ENCODE measurements at regions not wholly inside any gene's neighbourhood (a gene's known extent, or its start where the extent isn't known, plus 50 kb on each side); places are given as distances from the start of the nearest gene placed in this dataset.
"Not testable (repeated sequence)": the region's sequence is repeated elsewhere in the genome, so short reads cannot be mapped to it uniquely, and the experiment has no call there.

DNA sequence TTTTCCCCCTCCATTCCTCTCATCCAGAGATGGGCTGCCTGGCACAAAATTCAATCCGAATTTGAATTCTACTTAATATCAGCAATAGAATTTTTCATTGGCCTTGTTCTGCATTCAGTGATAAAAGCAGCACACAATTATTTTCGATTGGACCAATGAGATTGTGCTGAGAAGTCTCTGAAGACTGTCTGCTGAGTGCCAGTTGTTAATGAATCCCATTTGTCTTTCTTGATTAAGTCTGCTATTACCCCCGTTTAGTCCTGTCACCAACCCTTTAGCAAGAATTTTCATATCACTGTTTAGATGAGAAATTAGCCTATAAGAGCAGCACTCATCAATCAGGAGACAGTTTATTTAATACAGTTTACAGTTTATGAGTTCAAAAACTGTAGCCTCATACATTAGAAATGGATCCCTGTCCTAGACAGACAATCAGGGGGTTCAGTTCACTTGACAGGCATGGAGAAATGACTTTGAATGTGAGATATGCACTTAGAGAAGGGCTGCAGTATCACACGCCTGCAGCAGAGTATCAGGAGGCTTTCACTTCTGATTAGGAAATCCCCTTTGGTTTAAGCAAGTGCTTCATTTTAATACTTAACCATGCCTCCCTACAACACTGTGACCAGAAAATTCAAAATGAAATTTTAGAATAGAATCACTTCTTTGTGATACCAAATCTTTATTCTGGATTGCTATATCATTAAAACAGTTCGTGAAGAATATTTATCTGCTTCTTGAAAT lies 304.7 kb upstream of the PTBP2 start:
- DNase-seq (ENCODE audit: low read depth in 3 of 3): no peak

DNA sequence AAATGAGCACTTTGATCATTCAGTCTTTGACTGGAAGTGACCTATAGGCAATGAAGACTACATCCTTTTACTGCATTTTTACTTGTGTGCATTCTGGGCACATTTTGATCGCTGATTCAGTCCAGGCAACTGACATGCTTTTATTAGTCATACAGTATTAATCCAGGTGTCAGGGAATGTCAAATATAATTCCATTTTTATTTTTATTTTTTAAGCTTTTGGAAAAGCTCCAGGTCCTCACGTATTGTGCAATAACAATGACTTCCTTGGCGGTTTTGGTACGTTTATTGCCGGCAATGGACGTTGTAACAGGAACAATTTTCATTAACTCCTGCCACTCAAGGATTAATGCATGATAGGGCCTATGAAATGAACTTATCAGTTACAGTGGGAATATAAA lies 302.6 kb upstream of the PTBP2 start:
- DNase-seq (ENCODE audit: low read depth in 3 of 3): no peak

DNA sequence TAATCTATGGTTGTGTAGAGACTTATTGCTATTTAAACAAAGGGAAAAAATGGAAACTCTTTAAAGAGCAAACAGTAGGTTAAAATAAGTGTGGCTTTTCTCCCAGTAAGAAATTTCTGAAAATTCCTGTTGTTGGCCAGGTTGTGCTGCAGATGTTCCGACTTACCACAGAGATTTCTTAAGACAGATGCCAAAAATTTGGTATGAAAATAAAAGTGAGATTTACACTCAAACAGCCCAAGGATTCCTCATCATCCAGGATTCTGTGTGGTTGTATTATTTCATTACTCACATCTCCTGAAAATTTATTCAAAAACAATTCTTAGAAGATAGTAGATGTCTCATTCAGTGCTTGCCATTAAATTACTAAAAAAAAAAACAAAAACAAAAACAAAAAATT lies 296.7 kb upstream of the PTBP2 start:
- no peak for DNase-seq (ENCODE audit: low read depth in 3 of 3)

DNA sequence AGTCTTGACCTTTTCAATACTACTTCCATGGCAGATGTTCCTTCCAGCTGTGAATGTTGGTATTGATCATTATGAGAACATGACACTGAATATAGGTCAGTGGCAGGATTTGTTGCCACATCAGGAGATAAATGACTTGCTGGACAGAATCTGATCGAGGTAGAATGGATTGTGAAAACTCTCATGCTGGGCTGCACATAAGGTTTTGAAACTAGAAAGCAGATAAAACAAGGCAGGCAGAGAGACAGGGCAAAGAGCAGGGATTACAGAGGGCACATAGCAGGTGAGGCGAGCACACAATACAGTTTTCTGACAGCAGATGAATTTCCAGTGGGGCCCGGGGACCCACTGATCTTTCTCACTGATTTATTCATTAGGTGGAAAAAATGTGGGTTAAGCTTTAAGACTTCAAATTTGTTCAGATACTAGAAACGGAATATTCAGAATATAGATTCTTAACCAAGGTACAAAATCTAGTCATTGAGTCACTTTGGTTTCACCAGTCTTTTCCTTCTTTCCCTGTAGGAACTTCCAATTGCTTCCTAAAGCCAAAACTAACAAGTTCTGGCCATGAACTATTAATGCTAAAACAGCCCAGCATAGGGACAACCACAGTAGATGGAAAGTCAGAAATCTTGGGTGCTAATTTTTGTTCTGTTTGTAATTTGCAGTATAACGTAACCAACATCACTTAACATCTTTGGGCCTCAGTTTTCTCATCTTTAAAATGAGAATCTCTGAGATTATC lies 296.0 kb upstream of the PTBP2 start:
- DNase-seq (ENCODE audit: low read depth in 3 of 3): no peak

DNA sequence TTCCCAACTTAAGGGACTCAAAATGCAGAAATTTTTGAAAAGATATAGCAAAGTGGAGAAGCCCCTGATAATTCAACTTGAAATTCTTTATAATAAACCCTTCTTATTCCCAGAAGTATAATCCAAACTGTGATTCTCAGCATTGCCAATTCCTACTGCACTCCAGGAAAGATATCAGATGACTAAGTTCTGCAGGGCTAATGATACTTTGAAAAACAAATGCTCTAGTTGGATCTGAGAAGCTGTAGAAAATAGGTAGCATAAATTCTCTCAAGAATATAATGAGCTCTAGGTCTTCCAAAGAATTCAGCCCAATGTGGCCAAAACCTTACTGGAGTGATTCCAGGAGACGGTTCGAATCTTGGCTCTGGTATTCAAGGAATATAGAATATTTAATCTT lies 294.0 kb upstream of the PTBP2 start:
- no peak for DNase-seq (ENCODE audit: low read depth in 3 of 3)

DNA sequence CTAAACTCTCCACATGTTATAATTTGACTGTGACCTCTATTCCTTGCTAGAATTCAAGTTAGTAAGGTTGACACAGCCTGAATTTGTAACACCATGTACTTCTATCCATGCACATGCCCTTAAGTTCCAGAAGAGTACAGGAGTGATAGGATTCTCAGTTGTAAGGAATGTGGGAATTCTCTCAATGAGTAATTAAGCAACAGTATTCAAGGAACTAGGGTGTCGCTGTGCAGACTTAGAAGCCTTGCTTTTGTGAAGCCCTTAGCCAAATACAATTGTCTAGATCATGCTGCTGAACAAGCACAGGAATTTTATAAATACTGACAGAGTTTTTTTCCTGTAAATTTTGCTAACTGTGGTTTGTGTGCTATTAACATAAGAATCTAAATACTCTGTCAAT lies 276.3 kb upstream of the PTBP2 start:
- DNase-seq (ENCODE audit: low read depth in 3 of 3): no peak

DNA sequence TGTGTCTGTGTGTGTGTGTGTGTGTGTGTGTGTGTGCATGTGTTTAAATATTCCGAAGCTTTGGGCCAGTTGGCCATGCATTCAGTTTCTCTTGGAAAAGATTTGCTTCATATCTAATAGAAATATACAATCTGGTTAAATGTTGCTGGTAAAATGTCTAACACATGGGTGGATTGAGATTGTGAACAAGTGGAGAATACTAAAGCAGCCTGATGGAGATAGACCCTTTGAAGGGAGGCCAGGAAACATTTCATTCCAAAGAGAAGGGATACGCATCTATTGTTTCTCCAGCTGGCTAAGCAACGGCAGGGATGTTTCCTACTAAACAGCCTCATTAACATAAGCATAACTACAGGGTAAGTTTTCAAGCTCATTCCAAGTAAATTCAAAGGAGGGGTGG lies 257.5 kb upstream of the PTBP2 start:
- no peak for DNase-seq (ENCODE audit: low read depth in 3 of 3)

DNA sequence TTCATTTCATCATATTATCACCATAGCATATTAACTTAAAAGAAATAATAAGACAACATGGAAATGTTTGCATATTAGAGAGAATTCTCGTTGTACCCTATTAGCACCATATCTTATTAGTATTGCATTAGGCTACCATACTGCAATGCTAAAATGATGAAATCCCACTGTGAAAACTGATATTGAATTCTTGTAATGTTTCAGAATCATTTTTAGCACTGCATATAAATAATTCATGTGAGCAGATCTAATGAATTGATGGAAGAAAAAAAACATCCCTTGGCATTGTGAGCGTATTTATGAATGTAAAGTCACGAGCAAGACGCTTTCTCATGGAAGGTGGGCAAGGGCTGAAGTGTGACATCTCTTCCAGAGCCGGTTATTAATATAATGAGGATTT lies 257.1 kb upstream of the PTBP2 start:
- no peak for DNase-seq (ENCODE audit: low read depth in 3 of 3)

DNA sequence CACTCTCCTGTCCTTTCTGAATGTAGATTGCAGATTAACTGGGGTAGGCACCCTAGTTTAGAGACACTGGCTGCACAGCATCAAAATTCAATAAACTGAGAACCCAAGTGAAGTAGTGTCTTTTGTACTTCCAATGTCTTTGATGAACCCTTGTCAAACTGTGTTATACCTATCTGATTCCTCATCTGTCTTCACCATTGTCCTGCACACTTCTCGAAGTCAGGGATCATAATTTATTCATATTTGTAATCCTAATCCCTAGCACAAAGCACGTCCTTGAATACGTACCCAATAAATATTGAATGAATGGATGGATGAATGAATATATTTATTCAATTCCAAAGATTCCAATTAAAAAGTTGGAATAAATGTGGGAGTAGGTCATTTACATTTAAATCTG lies 256.6 kb upstream of the PTBP2 start:
- DNase-seq (ENCODE audit: low read depth in 3 of 3): no peak

DNA sequence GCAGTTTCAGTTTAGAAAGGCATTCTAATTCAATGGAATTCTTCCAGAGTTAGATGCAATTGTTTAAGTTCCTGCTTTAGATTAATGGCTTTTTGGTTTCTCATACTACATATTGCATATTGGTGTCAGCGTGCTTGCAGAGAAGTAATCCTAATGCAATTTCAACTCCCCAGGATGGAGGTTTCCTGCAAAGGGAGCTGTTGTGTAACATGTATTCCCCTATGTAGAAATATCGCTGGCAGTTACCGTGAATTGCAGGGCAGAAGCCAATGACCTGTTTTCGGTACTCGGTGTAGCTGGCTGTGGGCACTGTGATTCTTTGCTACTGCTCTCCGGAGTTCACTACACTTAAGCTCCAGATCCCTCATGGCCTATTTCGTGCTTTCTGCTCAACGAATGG lies 256.1 kb upstream of the PTBP2 start:
- DNase-seq (ENCODE audit: low read depth in 3 of 3): no peak

DNA sequence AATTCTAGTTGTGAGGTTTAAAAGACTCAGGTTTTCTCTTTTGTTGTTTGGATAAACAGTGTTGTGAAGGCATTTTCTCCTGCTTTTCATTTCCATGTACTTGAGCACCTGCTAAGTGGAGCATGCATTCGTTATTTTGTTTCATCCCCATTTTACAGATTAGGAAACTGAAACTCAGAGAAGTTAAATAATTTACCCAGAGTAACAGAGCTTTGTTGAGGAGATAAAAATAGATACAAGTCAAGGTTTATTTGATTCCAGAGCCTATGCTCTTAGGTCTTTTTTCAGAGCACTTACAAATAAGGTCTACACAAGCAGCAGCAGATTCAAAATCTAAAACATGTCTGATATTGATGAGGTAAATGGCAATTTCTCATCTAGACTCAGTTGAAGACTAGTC lies 254.7 kb upstream of the PTBP2 start:
- DNase-seq (ENCODE audit: low read depth in 3 of 3): no peak

DNA sequence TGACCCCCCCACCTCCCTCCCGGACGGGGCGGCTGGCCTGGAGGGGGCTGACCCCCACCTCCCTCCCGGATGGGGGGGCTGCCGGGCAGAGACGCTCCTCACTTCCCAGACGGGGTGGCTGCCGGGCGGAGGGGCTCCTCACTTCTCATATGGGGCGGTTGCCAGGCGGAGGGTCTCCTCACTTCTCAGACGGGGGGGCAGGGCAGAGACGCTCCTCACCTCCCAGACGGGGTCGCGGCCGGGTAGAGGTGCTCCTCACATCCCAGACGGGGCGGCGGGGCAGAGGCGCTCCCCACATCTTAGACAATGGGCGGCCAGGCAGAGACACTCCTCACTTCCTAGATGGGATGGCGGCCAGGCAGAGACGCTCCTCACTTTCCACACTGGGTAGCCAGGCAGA lies 251.9 kb upstream of the PTBP2 start:
- not testable (repeated sequence) for DNase-seq (ENCODE audit: low read depth in 3 of 3)

DNA sequence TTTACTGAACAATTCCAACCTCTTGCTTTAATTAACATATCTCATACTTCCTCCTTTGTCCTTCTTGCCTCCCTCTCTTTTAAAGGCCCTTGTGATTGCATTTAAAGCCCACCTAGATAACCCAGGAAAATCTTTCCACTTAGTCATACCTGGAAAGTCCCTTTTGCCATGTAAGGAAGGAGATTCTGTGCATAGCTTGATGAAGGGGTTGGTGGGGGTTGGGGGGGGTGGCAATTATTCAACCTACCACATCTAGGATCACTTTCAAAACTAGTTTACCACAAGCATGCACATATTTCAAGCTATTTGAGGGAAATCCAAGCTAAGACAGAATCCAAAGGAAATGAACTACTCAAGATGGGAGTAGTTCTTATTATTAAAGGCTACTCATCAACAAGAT lies 249.1 kb upstream of the PTBP2 start:
- DNase-seq (ENCODE audit: low read depth in 3 of 3): no peak

DNA sequence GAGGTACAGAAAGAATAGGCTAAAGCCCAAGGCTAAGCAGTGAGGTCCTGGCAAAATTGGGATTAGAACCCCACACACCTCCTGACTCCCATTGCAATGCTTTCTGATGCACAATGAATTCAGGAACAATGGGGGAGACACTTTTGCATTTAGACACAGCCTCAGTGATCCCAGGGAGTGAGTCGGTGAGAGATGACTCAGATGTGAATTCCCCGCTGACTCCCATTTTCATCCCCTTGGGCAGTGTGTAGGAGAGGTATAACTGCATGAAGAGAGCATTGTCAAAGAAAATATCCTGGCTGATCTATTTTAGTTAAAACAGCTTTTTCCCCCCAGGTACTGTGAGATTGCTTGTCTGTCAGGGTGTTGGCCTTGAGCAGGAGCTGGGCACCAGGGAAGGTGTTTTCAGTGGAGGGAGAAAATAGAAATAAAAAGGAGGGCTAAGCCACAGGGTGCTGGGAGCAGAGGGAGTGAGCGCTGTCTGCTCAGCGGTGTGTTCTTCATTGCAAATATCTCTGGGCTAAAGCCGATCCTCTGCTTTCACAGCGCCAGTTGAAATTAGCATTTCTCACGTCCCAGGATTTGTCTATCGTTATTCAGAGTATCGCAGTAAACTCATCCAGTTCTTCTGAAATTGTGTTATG lies 247.7 kb upstream of the PTBP2 start:
- DNase-seq (ENCODE audit: low read depth in 3 of 3): no peak

DNA sequence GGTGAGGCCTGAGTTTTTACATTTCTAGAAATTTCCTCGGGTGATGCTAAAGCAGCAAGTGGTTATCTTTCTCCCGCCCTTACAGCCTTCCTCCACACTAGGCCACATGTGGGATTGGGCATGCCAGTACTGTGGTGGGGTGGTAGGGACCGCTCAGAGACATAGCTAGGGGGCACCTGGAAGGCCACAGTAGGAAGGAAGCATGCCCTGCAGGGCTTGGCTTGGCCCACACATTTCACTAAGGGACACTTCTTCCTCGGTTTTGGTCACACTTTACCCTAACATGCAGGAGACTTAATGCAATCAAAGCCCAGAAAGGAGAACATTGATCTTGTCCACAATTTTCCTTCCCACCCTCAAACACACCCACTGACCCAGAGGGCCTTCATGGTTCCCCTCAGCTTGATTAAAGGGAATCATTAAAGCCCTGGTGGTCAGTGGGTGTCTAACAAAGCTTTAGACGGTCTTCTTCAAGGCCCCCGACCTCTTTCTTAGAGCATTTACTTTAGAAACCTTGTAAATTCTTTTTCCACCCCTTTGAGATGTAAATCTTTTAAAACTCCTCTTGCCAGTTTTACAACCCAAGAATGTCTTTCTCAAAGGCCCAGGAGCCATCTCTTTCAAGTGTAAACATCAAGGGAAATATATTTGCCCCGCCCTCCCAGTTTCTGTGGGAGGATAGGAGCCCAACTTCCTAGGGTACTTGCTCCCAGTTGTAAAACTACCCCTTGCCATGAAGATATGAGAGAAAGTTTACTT lies 246.4 kb upstream of the PTBP2 start:
- DNase-seq (ENCODE audit: low read depth in 3 of 3): no peak

DNA sequence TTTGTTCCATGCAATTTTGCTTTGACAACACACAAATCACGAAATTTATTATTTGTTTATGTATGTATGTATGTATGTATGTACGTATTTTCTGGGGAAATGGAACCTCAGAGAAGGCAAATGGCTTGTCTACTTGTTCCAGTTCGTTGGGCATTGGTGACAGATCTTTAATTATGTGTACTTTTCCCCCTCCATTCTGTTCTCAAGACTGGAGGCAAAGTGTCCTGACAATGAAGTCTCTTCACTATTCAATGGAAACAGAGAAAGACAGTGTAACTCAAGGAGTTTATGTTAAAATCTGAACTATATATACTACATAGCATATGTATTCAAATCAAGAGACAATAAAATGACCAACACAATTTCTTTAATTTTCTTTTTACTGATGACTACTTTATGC lies 245.7 kb upstream of the PTBP2 start:
- DNase-seq (ENCODE audit: low read depth in 3 of 3): no peak

DNA sequence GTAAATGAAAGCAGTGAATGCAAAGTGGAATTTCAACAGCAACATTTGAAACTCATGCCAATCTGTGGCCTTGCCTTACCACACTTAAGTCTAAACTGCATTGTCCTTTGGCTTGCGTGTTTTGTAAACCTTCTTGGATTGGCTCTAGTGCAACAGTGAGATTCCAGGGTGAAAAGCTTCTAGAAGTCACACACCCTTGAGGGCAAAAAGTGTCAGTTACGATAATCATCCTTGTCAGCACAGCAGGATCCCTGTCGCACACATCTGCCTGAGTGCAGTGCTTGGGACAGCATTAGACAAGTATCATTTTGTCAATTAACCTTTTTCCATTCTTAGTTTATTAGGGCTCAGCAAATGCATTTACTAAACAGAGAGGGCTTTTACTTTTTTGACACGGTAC lies 243.4 kb upstream of the PTBP2 start:
- no peak for DNase-seq (ENCODE audit: low read depth in 3 of 3)

DNA sequence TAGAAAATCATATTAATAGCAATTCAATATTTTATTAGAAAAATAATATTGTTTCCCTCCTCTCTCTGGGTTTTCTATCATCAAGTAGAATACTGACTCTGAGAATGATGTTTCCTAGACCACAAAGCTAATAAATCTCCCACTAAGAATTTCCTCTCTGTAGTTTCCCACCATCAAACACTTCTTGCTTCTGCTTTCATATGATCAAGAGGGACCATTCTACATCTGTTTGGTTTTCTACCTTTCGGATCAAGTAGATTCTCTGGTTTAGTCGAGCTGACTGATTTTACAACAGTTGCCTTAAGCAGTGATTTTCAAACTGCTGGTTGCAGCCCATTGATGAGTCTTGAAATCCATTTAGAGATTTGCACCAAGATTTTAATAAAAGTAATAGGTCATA lies 240.2 kb upstream of the PTBP2 start:
- DNase-seq (ENCODE audit: low read depth in 3 of 3): no peak

DNA sequence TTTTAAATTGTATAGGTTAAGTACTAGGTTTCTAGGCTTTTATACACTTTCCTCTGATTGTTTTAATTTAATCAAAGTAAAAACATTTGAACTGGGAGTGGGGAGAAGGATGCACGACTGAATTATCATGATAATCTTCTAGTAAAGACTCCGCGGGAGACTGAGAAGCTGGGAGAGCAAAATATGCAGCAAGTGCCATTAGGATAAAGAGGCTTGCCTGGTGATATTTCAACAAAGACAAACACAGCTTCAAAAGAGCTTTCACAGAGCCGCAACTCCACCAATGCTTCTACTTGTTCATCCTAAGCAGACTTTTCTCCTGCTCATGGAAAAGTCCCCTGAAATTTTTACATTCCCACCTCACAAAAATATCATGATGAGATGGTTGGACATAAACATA lies 239.0 kb upstream of the PTBP2 start:
- DNase-seq (ENCODE audit: low read depth in 3 of 3): no peak

DNA sequence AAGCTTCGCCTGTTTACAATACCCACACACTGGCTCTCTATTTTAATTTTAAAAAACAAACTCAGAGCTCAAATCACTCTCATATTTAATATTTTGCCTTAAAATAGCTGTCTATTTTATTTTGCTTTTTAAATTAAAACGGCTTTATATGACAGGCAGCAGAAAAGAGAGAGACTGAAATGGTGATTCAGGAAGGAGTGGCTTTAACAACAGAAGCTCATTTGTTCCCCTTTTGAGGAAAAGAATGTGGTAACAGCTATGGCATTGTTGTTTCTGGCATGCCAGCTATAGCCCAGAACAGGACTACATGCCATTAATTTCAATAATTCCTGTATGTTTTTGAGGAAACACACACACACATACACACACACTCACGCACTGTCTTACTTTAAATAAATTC lies 234.2 kb upstream of the PTBP2 start:
- no peak for DNase-seq (ENCODE audit: low read depth in 3 of 3)

DNA sequence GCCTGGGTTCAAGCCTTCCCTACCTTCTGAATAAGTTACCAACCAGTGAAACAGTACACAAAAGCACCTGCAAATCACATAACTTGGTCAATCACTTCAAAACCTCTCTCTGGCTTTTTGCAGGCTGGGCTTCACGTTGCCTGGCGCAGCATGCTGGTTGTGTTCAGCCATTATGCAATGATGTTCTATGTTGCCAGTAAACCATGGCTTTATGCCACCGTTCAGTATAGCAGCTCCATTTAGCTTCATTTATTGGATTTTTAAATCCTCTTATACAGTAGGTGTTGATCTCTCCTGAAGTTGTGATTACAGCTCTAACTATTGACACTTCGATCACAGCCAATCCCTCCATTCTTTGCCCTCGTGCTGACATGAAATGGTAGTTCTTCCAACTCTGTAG lies 233.6 kb upstream of the PTBP2 start:
- no peak for DNase-seq (ENCODE audit: low read depth in 3 of 3)

DNA sequence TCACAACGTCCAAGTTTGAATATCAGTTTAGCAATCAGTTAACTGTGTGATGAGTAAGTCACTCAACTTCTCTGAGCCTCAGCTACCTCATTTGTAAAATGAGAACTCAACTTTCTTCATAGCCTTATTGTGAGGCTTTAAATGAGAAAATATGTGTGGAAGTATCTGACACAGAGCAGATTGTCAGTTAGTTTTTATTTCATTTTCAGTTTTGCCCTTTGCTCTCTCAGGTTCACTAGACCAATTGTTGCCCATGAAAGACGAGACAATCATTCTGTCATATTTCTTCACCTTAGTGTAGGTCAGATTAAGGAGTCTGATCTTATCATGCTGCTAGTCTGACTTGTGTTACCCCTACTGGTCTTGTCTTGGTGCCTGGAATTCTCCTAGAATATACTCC lies 232.8 kb upstream of the PTBP2 start:
- DNase-seq (ENCODE audit: low read depth in 3 of 3): no peak

All from stimulated activated CD4-positive, alpha-beta T cell treated with anti-CD3 and anti-CD28 coated beads, TNF-alpha, amount 100 ng/mL, for 24 hours (primary cell).